ENCODE measurements at regions not wholly inside any gene's neighbourhood (a gene's known extent, or its start where the extent isn't known, plus 50 kb on each side); places are given as distances from the start of the nearest gene placed in this dataset.

GRCh38 chr18:1907470-1908206, 663.7 kb downstream of the METTL4 start:
- CTCF ChIA-PET (ENCODE audit: partially characterized antibody): no interaction called here
- intact Hi-C loops (cut with micrococcal nuclease): no loop called here
- no peaks in the 10 kb centered on the region for H3K27me3 Mint-ChIP-seq

GRCh38 chr18:1914489-1914888, 656.8 kb downstream of the METTL4 start:
- Mint-ChIP-seq H3K36me3 (no peaks in the 10 kb centered on the region), H3K27ac (no peak overlapping the region), H3K9me3 (peaks cover 0 to 23% (median 16%) of the 10 kb centered on the region in 8 donors), H3K4me3 (no peak overlapping the region), H3K4me1 (no peaks in the 10 kb centered on the region), H3K27me3 (no peaks in the 10 kb centered on the region)
- no peak overlapping the region for H3K27ac ChIP-seq (ENCODE audit: low read depth, low read length)
- intact Hi-C loops (cut with micrococcal nuclease): no loop called here
- no peaks in the 10 kb centered on the region for H3K9me3 ChIP-seq (ENCODE audit: control insufficient read depth in 1 of 2, low read length in 2 of 2)
- no peaks in the 10 kb centered on the region for H3K36me3 ChIP-seq (ENCODE audit: insufficient read depth, low read length)
- no peaks in the 10 kb centered on the region for H3K27me3 ChIP-seq (ENCODE audit: insufficient read depth, low read length)
- H3K4me1 ChIP-seq (ENCODE audit: insufficient read depth, low read length): no peaks in the 10 kb centered on the region
- no peak overlapping the region for H3K4me3 ChIP-seq (ENCODE audit: low read length in 2 of 2)
- ChIA-PET POLR2A (ENCODE audit: partially characterized antibody) (no interaction called here), CTCF (ENCODE audit: partially characterized antibody) (no interaction called here)
- DNase-seq: no peak

More at GRCh38 chr18:1907470-1908206, 663.7 kb downstream of the METTL4 start:
- Histone ChIP-seq H3K4me1 (ENCODE audit: insufficient read depth, low read length) (no peaks in the 10 kb centered on the region), H3K27me3 (ENCODE audit: insufficient read depth, low read length) (no peaks in the 10 kb centered on the region), H3K9me3 (ENCODE audit: control insufficient read depth in 1 of 2, low read length in 2 of 2) (no peaks in the 10 kb centered on the region), H3K36me3 (ENCODE audit: insufficient read depth, low read length) (no peaks in the 10 kb centered on the region), H3K4me3 (ENCODE audit: low read length in 2 of 2) (no peak overlapping the region), H3K27ac (ENCODE audit: low read depth, low read length) (no peak overlapping the region)
- POLR2A ChIA-PET (ENCODE audit: partially characterized antibody): no interaction called here
- Mint-ChIP-seq H3K36me3 (no peaks in the 10 kb centered on the region), H3K4me3 (no peak overlapping the region), H3K27ac (no peak overlapping the region), H3K9me3 (peaks cover 0 to 12% (median 6%) of the 10 kb centered on the region in 8 donors), H3K4me1 (no peaks in the 10 kb centered on the region)
- DNase-seq: no peak

- no peak overlapping the region for H3K4me3 Mint-ChIP-seq
- no peaks in the 10 kb centered on the region for H3K27me3 ChIP-seq (ENCODE audit: insufficient read depth, low read length)
- DNase-seq: no peak
- no peak overlapping the region for H3K27ac ChIP-seq (ENCODE audit: low read depth, low read length)
- H3K27ac Mint-ChIP-seq: no peak overlapping the region
- POLR2A ChIA-PET (ENCODE audit: partially characterized antibody): no interaction called here
- intact Hi-C loops (cut with micrococcal nuclease): no loop called here
- no peaks in the 10 kb centered on the region for H3K36me3 ChIP-seq (ENCODE audit: insufficient read depth, low read length)
- no peaks in the 10 kb centered on the region for H3K36me3 Mint-ChIP-seq
- H3K27me3 Mint-ChIP-seq: no peaks in the 10 kb centered on the region
- H3K9me3 Mint-ChIP-seq: peaks cover 0 to 17% (median 9%) of the 10 kb centered on the region in 8 donors
- no peak overlapping the region for H3K4me3 ChIP-seq (ENCODE audit: low read length in 2 of 2)
- H3K4me1 Mint-ChIP-seq: no peaks in the 10 kb centered on the region
- no peaks in the 10 kb centered on the region for H3K4me1 ChIP-seq (ENCODE audit: insufficient read depth, low read length)
- no peaks in the 10 kb centered on the region for H3K9me3 ChIP-seq (ENCODE audit: control insufficient read depth in 1 of 2, low read length in 2 of 2)
- CTCF ChIA-PET (ENCODE audit: partially characterized antibody): no interaction called here
These were observed 654.3 kb downstream of the METTL4 start for GRCh38 chr18:1916869-1917523.

- H3K27me3 Mint-ChIP-seq: no peaks in the 10 kb centered on the region
- DNase-seq: no peak
- Histone ChIP-seq H3K27ac (ENCODE audit: low read depth, low read length) (no peak overlapping the region), H3K4me3 (ENCODE audit: low read length in 2 of 2) (no peak overlapping the region), H3K36me3 (ENCODE audit: insufficient read depth, low read length) (no peaks in the 10 kb centered on the region), H3K27me3 (ENCODE audit: insufficient read depth, low read length) (no peaks in the 10 kb centered on the region), H3K9me3 (ENCODE audit: control insufficient read depth in 1 of 2, low read length in 2 of 2) (no peaks in the 10 kb centered on the region), H3K4me1 (ENCODE audit: insufficient read depth, low read length) (no peaks in the 10 kb centered on the region)
- H3K4me1 Mint-ChIP-seq: no peaks in the 10 kb centered on the region
- no peak overlapping the region for H3K27ac Mint-ChIP-seq
- H3K4me3 Mint-ChIP-seq: no peak overlapping the region
- no peaks in the 10 kb centered on the region for H3K36me3 Mint-ChIP-seq
- ChIA-PET CTCF (ENCODE audit: partially characterized antibody) (no interaction called here), POLR2A (ENCODE audit: partially characterized antibody) (no interaction called here)
- H3K9me3 Mint-ChIP-seq: peaks cover 0 to 17% (median 9%) of the 10 kb centered on the region in 8 donors
- intact Hi-C loops (cut with micrococcal nuclease): no loop called here
These were observed 653.7 kb downstream of the METTL4 start for GRCh38 chr18:1917569-1917968.

GRCh38 chr18:1922066-1922465, 649.2 kb downstream of the METTL4 start:
- Mint-ChIP-seq H3K27me3 (no peaks in the 10 kb centered on the region), H3K9me3 (peaks cover 0 to 2% (median 0%) of the 10 kb centered on the region in 8 donors), H3K27ac (no peak overlapping the region), H3K4me3 (no peak overlapping the region), H3K4me1 (no peaks in the 10 kb centered on the region), H3K36me3 (no peaks in the 10 kb centered on the region)
- Histone ChIP-seq H3K4me3 (ENCODE audit: low read length in 2 of 2) (no peak overlapping the region), H3K9me3 (ENCODE audit: control insufficient read depth in 1 of 2, low read length in 2 of 2) (no peaks in the 10 kb centered on the region), H3K4me1 (ENCODE audit: insufficient read depth, low read length) (no peaks in the 10 kb centered on the region), H3K27ac (ENCODE audit: low read depth, low read length) (no peak overlapping the region), H3K27me3 (ENCODE audit: insufficient read depth, low read length) (no peaks in the 10 kb centered on the region), H3K36me3 (ENCODE audit: insufficient read depth, low read length) (no peaks in the 10 kb centered on the region)
- intact Hi-C loops (cut with micrococcal nuclease): no loop called here
- POLR2A ChIA-PET (ENCODE audit: partially characterized antibody): no interaction called here
- CTCF ChIA-PET (ENCODE audit: partially characterized antibody): no interaction called here
- no peak for DNase-seq

- Mint-ChIP-seq H3K4me1 (no peaks in the 10 kb centered on the region), H3K27ac (no peak overlapping the region), H3K27me3 (no peaks in the 10 kb centered on the region), H3K36me3 (no peaks in the 10 kb centered on the region), H3K4me3 (no peak overlapping the region), H3K9me3 (peaks cover 0 to 9% (median under 1%) of the 10 kb centered on the region in 8 donors)
- no peak overlapping the region for H3K27ac ChIP-seq (ENCODE audit: low read depth, low read length)
- intact Hi-C loops (cut with micrococcal nuclease): no loop called here
- no peaks in the 10 kb centered on the region for H3K36me3 ChIP-seq (ENCODE audit: insufficient read depth, low read length)
- H3K27me3 ChIP-seq (ENCODE audit: insufficient read depth, low read length): no peaks in the 10 kb centered on the region
- ChIA-PET CTCF (ENCODE audit: partially characterized antibody) (no interaction called here), POLR2A (ENCODE audit: partially characterized antibody) (no interaction called here)
- H3K4me3 ChIP-seq (ENCODE audit: low read length in 2 of 2): no peak overlapping the region
- no peaks in the 10 kb centered on the region for H3K4me1 ChIP-seq (ENCODE audit: insufficient read depth, low read length)
- no peaks in the 10 kb centered on the region for H3K9me3 ChIP-seq (ENCODE audit: control insufficient read depth in 1 of 2, low read length in 2 of 2)
- no peak for DNase-seq
These were observed 642.6 kb downstream of the METTL4 start for GRCh38 chr18:1928711-1929110.

GRCh38 chr18:1929720-1930119, 641.6 kb downstream of the METTL4 start:
- Histone ChIP-seq H3K4me1 (ENCODE audit: insufficient read depth, low read length) (no peaks in the 10 kb centered on the region), H3K36me3 (ENCODE audit: insufficient read depth, low read length) (no peaks in the 10 kb centered on the region), H3K27me3 (ENCODE audit: insufficient read depth, low read length) (no peaks in the 10 kb centered on the region), H3K27ac (ENCODE audit: low read depth, low read length) (no peak overlapping the region), H3K9me3 (ENCODE audit: control insufficient read depth in 1 of 2, low read length in 2 of 2) (no peaks in the 10 kb centered on the region), H3K4me3 (ENCODE audit: low read length in 2 of 2) (no peak overlapping the region)
- no peak overlapping the region for H3K4me3 Mint-ChIP-seq
- intact Hi-C loops (cut with micrococcal nuclease): no loop called here
- H3K27me3 Mint-ChIP-seq: no peaks in the 10 kb centered on the region
- H3K4me1 Mint-ChIP-seq: no peaks in the 10 kb centered on the region
- ChIA-PET POLR2A (ENCODE audit: partially characterized antibody) (no interaction called here), CTCF (ENCODE audit: partially characterized antibody) (no interaction called here)
- no peak for DNase-seq
- no peak overlapping the region for H3K27ac Mint-ChIP-seq
- H3K9me3 Mint-ChIP-seq: peaks cover 0 to 9% (median 2%) of the 10 kb centered on the region in 8 donors
- no peaks in the 10 kb centered on the region for H3K36me3 Mint-ChIP-seq
